Mucosa of descending colon (tissue), 3 donors: ENCODE measurements at regions not wholly inside any gene's neighbourhood (a gene's known extent, or its start where the extent isn't known, plus 50 kb on each side); places are given as distances from the start of the nearest gene placed in this dataset.

Experiments
- ATAC-seq: fragments of 200-7000 bp; cut with Tn5 transposase; one replicate; pipeline ENCODE4 v1.9.1; 2020; ENCODE audit warnings: mild to moderate bottlenecking, moderate library complexity
- DNase-seq, 3 donors: peaks; one replicate each; pipeline ENCODE4 v3.0.0-alpha.2; 2020
- H3K36me3 ChIP-seq: fragments of 200-600 bp; one replicate; pipeline ENCODE4 v1.8.0; 2021; ENCODE audit warnings: low read depth, mild to moderate bottlenecking
- H3K4me1 ChIP-seq: fragments of 200-600 bp; one replicate; pipeline ENCODE4 v1.8.0; 2021; ENCODE audit warnings: low read depth, mild to moderate bottlenecking
- H3K4me3 ChIP-seq: fragments of 200-600 bp; one replicate; pipeline ENCODE4 v1.8.0; 2021; ENCODE audit warnings: mild to moderate bottlenecking
- H3K9me3 ChIP-seq: fragments of 200-600 bp; one replicate; pipeline ENCODE4 v1.8.0; 2021; ENCODE audit warnings: mild to moderate bottlenecking
- CTCF ChIP-seq: fragments of 200-600 bp; IDR thresholded peaks from one replicate; pipeline ENCODE4 v1.8.0; 2022; ENCODE audit warnings: antibody characterized with exemption, mild to moderate bottlenecking
- intact Hi-C, 2 donors: fragments of 100-400 bp; cut with DNase I in 1 of 2; cut with micrococcal nuclease in 1 of 2; formaldehyde crosslinking; loops; one replicate each; pipeline versions ENCODE4 v1.11.0 to v1.11.1; 2022; cut with DNase I, micrococcal nuclease
- donor health status: DM: no; HTN: no; CAD: no; lungs with moderate emphysema.
- donor health status: DM: no; HTN: no; CAD: no.
- donor health status: DM: no; HTN: yes; CAD: no.

GRCh38 chr10:106387063-106387462 lies 777.4 kb downstream of the SORCS1 start:
- no peaks in the 10 kb centered on the region for H3K4me1 ChIP-seq
- no peak for ATAC-seq
- no peak for TF ChIP-seq CTCF
- no peak for DNase-seq
- no peaks in the 10 kb centered on the region for H3K36me3 ChIP-seq
- H3K9me3 ChIP-seq: no peaks in the 10 kb centered on the region
- no peak overlapping the region for H3K4me3 ChIP-seq
- intact Hi-C loops: no loop called here

- ATAC-seq (no peak), DNase-seq (no peak)
- no peak for TF ChIP-seq CTCF
- no peak overlapping the region for H3K4me3 ChIP-seq
- intact Hi-C loops: no loop called here
- H3K36me3 ChIP-seq: no peaks in the 10 kb centered on the region
- H3K9me3 ChIP-seq: peaks cover 4% of the 10 kb centered on the region
- H3K4me1 ChIP-seq: no peaks in the 10 kb centered on the region
Observed at GRCh38 chr10:106384496-106384895, 780.0 kb downstream of the SORCS1 start.

GRCh38 chr10:106380706-106381105 lies 783.8 kb downstream of the SORCS1 start:
- no peak for TF ChIP-seq CTCF

GRCh38 chr10:106378251-106378650 lies 786.3 kb downstream of the SORCS1 start:
- intact Hi-C loops: no loop called here
- ATAC-seq (no peak), DNase-seq (no peak)
- Histone ChIP-seq H3K36me3 (no peaks in the 10 kb centered on the region), H3K9me3 (peaks cover 18% of the 10 kb centered on the region), H3K4me3 (no peak overlapping the region), H3K4me1 (no peaks in the 10 kb centered on the region)
- no peak for TF ChIP-seq CTCF

More at GRCh38 chr10:106380706-106381105, 783.8 kb downstream of the SORCS1 start:
- Histone ChIP-seq H3K36me3 (no peaks in the 10 kb centered on the region), H3K4me3 (no peak overlapping the region), H3K9me3 (peaks cover 18% of the 10 kb centered on the region), H3K4me1 (no peaks in the 10 kb centered on the region)
- intact Hi-C loops: no loop called here
- ATAC-seq (no peak), DNase-seq (no peak)

GRCh38 chr10:106370751-106371150 lies 793.8 kb downstream of the SORCS1 start:
- H3K4me1 ChIP-seq: no peaks in the 10 kb centered on the region
- ATAC-seq: no peak
- DNase-seq: no peak

More at GRCh38 chr10:106370751-106371150, 793.8 kb downstream of the SORCS1 start:
- no peak overlapping the region for H3K4me3 ChIP-seq
- H3K9me3 ChIP-seq: no peaks in the 10 kb centered on the region
- intact Hi-C loops: no loop called here
- H3K36me3 ChIP-seq: no peaks in the 10 kb centered on the region
- TF ChIP-seq CTCF: no peak
